Panc1 (cell line): ENCODE measurements at regions not wholly inside any gene's neighbourhood (a gene's known extent, or its start where the extent isn't known, plus 50 kb on each side); places are given as distances from the start of the nearest gene placed in this dataset.

Source experiments
- CTCF ChIP-seq: fragments of 450-650 bp; IDR thresholded peaks from 2 replicates; pipeline ENCODE4 v1.5.1; 2017; ENCODE audit warnings: mild to moderate bottlenecking
- POLR2AphosphoS5 ChIP-seq: IDR thresholded peaks from 2 replicates; pipeline ENCODE4 v1.6.1; 2012; ENCODE audit warnings: mild to moderate bottlenecking, low read depth, low read length, moderate library complexity
- SIN3A ChIP-seq: IDR thresholded peaks from 2 replicates; pipeline ENCODE4 v1.6.1; 2012; ENCODE audit warnings: low read depth, mild to moderate bottlenecking, low read length, moderate library complexity, borderline replicate concordance; ENCODE audit not compliant: insufficient read depth

- no peak for TF ChIP-seq SIN3A
- TF ChIP-seq CTCF: no peak
- TF ChIP-seq POLR2AphosphoS5: no peak
Observed at GRCh38 chr10:15426115-15426514, 55.0 kb upstream of the FAM171A1 start.
